Stimulated activated CD4-positive, alpha-beta T cell treated with anti-CD3 and anti-CD28 coated beads, Interleukin-2, amount 100 ng/mL, for 48 hours (primary cell): ENCODE measurements at regions not wholly inside any gene's neighbourhood (a gene's known extent, or its start where the extent isn't known, plus 50 kb on each side); places are given as distances from the start of the nearest gene placed in this dataset.

Experiments used
- DNase-seq, 2 donors: peaks; one replicate each; pipeline ENCODE4 v3.0.0-alpha.2; 2020

DNA sequence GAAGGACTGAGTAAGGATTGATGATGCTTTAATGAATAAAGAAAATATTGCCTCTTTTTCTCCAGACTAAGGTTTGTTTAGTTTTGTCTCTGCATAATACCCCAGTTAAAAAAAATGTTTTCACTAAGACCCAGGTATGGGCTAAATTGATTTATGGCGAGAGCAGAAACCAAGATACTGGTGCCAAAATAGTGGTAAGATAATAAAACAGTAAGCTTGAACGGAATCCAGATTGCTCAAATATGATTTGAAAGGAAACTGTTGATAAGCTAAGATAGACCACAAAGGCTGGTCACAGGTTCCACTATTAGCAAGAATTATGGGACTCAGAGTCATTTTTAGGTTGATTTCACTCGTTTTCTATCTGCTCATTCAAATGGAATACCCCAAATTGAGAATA is 831.2 kb downstream of the EPHA7 start:
- DNase-seq, result no peak

DNA sequence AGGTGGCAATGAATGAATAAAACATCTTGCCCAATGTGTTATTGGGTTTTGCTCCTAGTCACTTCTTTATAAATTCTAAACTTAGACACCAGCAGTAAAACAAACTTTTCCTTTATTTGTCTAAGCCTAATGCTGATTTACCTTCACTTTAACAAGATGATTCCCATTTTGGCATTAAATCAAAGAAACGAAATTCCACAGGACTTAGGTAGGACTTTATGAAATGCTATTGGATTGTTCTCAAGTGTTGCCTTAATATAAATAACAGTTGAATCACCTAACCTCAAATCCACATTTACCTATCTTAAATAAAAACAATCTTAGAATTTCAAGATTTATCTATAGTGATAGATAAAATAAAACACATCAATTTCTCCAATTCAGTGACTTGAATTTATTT is 831.8 kb downstream of the EPHA7 start:
- DNase-seq, result no peak

DNA sequence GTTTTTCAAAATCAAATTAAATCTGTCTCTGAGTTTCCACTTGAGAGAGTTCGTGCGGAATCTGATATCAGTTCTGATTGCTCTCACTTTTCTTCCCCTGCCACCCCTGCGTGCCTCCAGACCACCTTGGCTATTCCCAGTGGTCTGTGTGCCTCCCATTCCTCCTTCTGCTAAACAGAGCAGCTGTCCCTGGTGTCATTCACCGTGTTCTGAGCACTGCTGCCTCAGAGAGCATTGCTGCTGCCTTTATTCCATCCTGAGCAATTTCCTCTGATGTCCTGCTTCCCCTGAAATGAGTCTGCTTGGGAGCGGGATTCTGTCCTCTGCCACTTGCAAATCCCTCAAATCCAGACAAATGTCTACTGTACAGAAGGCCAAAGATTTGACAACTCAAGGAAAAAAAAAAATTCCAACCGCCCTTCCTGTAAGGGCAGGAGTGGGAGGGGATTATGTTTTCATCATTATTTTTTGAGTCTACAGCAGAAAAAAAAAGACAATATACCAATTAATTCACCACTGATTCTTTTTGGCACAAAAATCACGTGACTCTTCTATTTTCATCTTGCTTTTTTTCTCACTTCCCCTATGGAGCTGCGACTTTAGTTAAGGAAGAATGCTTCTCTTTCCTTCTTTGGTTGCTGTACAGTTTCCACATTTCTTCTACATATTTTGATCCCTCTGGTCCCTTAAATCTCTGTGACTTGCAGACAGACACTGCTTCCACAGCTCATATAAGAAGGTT is 833.0 kb downstream of the EPHA7 start:
- no peak for DNase-seq

DNA sequence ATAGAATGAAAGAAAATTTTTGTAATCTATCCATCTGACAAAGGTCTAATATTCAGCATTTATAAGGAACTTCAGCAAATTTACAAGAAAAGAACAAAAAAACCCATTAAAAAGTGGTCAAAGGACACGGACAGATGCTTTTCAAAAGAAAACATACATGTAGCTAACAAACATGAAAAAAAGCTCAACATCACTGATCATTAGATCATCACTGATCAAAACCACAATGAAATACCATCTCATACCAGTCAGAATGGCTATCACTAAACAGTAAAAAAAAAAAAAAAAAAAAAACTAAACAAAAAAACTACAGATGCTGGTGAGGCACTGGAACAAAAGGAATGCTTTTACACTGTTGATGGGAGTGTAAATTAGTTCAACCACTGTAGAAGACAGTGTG is 837.1 kb downstream of the EPHA7 start:
- DNase-seq, result no peak

DNA sequence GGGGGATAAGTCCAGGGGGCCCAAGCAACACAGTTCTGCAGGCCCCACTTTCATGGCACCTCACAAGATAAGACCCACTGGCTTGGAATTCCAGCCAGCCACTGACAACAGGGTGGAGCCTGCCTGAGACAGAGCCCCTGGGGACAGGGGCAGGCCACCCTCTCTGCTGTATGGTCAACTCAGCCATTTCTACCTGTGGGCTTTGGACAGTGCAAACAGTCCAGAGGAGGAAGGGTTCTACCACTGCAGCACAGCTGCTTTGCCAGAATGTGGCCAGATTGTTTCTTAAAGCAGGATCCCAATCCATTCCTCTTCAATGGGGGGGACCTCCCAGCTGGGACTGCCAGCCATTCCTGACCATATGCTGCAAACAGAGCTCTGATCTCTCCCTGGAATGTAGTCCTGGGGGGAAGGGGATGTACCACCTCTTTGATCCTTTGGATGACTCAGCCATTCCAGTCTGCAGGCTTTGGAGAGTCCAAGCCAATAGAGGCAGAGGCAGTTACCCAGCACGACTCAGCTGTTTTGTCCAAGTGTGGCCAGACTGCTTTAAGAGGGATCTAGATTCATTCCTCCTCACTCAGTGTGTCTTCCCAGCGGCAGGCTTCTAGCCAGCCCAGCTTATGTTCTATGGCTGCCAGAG is 842.2 kb downstream of the EPHA7 start:
- DNase-seq, result no peak

DNA sequence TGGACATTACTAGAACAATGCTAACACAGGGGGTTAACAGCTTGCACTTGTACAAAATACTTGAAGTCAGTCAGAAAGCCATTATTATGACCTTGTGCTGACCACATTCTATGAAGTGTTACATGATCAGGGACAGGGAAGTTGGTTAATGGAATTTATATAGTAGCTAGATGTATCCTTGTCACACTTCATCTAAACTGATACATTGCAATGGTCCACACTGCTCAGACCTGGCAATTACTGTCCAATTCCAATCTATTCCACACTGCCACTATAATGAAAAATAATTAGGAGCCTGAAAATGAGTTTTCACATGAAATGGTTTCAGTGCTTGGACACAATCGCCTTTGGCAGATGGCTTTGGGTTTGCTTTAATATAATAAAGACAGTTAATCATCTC is 850.8 kb downstream of the EPHA7 start:
- DNase-seq, result no peak

DNA sequence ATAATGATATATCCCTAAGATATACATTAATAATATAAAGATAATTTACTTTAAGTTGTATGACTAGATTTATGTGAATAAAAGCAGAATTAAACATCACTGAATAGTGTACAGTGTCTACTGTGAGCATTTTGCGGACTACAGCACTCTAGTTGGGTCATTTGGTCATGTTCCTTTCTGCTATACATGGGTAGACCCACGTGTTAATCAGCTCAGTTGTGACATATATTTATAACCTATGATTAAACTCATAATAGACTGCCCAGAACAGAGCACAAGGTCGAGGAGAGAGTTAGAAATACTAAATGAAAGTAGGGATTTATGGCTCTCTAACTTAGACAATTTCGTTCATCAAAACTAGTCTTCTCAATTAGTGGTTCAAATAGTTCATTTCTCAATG is 852.7 kb downstream of the EPHA7 start:
- DNase-seq, result no peak

DNA sequence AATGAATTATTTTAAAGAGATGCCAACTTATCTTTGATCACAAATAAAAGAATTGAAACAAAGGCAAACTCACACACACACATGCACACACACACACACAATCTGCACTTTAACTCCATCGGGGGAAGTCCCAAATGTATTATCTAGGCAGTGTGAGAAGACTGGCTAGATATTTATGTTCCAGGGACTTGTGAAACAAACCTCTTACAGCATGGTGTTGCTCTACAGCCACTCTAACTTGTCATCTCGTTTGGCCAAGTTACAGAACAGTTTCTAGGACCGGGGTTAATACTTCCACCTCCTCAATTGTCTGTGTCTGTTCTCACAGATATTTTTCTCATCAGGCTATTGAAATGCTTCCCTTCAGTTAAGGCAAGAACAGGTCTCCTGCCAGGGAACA is 855.0 kb downstream of the EPHA7 start:
- no peak for DNase-seq

DNA sequence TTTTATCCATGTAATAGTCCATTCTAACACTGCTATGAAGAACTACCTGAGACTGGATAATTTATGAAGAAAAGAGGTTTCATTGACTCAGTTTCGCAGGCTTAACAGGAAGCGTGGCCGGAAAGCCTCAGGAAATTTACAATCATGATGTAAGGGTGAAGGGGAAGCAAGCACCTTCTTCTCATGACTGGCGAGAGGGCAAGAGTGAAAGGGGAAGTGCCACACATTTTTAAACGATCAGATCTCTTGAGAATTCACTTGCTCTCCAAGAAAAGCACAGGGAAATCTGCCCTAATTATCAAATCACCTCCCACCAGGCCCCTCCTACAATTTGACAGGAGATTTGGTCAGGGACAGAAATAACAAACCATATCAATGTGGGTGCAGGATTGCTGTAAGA is 859.7 kb downstream of the EPHA7 start:
- no peak for DNase-seq

DNA sequence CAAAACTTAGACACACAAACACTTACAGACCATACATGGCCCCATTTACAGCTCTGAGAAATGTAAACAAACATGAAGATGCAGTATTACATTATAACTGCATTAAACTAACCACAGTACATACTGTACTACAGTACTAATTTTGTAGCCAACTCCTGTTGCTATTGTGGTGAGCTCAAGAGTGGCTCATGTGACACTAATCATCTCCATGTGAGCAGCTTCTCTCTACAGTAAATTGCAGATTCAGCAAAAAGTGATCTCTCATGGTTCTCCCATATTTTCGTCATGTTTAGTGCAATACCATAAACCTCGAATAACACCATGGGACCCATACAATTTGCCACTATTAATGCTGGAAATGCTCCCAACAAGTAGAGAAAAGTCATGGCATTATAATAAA is 860.4 kb downstream of the EPHA7 start:
- no peak for DNase-seq

DNA sequence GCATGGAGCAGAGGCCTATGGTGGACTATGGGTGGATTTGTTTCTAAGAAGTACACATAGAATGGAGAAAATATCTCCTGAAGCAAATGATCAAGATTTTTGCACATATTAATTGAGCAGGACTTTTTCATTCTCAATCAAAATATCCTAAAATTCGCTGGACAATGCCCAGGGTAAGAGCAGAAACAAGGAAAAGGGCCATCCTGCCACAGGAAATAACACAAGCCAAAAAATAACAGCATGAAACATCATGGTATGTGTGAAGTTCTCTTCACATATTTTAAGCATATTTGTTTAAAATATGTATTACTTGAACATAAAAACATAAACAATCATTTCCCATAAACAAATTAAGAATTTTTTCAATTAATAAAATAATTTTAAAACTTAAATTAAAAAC is 868.9 kb downstream of the EPHA7 start:
- no peak for DNase-seq

DNA sequence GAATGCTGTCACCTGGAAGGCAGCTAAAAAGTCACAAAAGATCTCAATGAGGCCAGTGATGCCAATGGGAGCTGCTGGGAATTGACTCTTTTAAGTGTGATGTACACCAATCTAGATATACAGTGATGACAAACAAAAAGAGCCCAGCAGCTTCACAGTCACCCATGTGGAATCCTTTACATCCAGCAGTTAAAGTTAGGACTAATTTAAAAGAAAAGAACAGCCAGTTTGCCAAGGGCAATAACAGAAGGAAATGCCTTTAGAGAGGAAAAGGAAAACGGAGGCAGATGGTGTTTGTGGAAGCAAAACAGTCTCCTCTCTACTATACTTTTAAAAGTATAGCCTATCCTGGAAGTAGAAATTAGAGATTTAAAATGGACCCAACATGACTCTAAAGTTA is 873.5 kb downstream of the EPHA7 start:
- DNase-seq, result no peak

DNA sequence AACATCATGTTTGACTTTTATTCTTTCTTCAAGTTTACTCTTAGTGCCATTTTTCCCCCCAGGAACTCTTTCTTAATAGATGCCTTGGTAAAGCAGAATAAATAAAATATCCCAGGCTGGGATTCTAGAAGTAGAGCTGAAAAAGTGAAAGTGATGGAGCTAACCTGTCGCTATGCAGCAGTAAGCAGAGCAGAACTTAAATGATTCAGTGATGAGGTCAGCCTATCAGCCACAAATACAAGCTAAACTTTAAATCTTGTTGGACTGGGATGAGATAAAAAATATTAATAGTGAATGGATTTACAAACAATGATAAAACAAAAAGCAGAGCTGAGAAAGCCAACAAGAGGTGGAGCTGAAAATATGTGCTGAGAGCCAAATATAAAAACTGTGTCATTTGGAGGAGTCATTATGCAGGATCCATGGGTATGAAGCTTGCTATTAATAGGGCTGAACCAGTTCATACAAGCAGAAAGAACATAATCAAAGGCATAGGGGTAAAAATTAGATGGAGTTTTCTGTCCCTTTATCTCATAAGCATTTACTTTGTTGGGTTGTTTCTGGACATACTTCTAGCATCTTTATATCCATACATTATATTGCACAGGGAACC is 877.8 kb downstream of the EPHA7 start:
- DNase-seq, result no peak

DNA sequence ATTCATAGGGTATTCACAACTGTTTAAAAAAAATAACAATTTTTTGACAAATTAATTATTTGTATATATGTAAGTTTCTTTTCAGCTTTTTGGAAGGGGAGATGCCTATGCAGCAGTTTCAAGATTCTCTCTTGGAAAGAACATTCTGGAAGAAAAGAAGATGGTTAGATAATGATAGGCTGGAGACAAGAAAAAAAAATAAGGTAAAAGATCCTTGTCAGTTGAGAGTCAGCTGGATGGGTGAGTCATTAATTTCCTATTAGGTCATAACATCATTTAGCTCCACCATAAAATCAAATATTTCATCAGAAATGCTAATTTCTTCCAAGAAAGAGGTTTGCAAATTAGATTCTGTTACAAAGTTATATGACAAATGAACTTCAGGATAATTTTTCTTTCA is 880.4 kb downstream of the EPHA7 start:
- DNase-seq, result no peak

DNA sequence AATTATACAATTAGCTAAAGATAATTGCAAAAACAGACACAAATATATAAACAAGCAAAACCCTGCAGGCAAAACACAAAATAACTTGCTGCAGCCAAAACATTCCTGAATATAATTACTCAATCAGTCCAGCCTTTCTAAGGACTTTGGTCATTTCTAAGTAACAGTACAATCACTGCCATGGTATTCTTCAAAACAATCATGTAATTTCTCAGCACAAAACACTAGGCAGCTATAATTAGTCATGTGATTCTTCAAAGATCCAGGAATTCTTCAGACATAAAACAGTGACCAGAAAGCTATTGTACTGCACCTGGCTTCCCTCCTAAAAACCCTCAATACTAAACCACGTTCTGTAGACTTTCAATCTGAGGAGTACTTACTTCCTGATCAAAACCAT is 881.1 kb downstream of the EPHA7 start:
- DNase-seq, result no peak

DNA sequence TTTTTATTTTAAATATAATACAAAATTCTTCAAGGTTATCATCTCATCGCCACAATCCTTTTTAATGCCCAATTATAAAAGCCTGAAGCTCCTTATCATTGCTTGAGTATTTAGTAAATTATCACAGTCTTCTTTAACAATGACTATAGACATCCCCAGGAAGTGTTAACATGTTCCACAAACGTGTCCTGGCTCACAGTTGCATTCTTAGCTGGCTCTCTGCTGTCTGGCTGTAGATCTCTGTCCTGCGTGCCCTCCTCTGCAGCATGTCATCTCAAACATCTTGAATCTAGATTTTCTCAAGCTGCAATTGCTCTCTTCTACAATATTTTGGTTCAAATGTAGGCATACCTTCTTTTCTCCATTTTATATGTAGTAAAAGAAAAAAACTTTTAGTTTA is 885.2 kb downstream of the EPHA7 start:
- no peak for DNase-seq

DNA sequence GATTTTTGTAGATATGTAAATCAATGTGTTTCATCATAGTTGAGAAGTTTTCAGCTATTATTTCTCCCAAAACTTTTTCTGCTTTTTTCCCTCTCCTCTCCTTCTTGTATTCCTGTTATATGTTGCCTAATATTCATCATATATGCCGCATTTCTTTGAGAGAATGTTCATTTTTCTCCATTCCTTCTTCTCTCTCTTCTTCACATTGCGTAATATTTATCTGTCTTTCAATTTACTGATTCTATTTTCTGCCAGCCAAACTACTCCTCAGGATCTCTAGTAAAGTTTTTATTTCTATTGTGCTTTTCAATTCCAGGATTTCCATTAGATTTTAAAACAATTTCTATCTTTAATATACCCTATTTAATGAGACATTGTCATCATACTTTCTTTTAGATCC is 896.8 kb downstream of the EPHA7 start:
- no peak for DNase-seq

DNA sequence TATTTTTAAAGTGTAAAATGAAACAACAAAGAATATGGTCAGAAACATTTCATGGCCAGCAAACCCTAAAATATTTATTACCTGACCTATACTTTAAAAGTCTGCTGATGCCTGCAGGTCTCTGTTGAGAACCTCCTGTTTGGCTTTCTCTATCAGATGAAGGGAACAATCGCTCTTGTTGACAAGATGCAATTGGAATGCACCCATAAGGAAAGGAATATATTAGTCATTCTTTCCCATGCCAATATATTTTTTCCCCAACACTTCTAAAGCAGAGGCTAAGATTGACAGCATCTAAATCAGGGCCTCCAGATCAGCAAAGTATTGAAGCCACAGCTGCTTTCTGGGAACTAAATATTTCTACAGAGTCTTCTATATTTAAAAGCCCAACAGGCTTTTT is 897.8 kb downstream of the EPHA7 start:
- DNase-seq, result no peak

DNA sequence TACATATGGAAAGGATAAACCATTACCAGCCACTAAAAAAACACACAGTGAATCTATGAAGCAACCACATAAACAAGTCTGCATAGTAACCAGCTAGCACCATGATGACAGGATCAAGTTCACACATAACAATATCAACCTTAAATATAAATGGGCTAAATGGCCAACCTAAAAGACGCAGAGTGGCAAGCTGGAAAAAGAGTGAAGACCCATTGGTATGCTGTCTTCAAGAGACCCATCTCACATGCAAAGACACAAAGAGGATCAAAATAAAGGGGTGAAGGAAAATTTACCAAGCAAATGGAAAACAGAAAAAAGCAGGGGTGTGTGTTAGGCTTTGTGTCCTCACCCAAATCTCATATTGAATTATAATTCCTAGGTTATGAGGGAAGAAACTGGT is 909.2 kb downstream of the EPHA7 start:
- DNase-seq, result no peak

DNA sequence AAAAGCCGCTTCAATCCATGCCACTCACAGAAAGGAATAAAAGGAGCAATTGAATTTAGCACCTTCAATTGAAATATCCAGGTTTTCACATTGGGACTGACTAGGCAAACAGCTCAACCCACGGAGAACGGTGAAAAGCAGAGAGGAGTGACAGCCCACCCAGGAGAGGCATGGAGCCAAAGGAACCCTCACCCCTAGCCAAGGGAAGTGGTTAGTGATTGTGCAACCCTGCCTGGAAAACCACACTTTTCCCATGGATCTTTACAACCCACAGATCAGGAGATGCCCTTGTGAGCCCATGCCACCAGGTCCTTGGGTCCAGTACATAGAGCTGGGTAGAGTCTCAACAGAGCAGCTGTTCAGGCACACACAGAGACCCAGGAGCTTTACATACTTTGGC is 911.8 kb downstream of the EPHA7 start:
- no peak for DNase-seq

DNA sequence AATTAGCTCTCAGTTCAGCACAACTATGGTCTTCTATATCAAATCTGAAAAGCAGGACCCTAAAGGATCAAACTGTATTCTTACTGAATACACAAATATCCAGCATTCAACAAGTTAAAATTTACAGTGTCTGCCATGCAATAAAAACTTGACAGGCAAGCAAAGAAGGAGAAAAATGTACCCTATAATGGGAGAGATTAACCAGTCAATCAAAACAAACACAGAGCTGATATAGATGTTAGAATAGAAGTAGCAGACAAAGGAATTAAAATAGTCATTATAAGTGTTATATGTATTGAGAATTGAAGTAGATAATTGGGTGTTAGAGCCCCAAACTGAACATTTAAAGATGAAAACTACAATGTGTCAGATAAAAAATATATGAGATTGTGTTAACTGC is 914.9 kb downstream of the EPHA7 start:
- DNase-seq, result no peak

DNA sequence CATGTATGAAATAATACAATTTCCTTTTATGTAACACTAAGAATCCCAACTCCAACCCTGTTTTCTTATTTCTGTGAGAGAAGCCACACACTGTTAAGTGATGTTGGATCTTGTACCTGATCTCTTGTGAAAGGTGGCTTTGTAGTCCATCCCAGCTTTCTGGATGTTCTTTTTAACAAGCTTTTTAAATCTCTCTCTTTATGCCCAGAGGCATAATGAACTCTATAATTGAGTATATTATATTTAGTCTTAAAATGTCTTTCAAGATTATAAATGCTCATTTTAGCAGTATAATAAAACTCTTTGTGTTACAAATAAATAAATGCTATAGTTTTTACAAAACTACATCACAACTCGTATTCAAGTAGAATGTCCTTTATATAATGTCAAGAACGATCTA is 922.1 kb downstream of the EPHA7 start:
- no peak for DNase-seq

DNA sequence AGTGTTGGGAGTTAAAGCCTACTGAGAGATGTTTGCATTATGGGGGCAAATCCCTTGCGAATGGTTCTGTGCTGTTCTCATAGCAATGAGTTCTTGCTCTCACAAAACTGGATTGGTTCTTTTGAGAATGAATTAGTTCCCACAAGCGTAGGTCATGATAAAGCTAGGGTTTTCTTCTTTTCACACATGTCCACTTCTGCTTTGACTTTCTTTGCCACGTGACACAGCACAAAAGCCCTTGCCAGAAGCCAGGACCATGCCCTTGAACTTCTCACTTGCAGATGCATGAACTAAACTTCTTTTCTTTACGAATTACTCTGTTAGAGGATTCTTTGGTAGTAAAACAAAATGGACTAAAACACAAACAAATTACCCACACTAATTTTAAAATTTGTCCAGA is 922.8 kb downstream of the EPHA7 start:
- no peak for DNase-seq

DNA sequence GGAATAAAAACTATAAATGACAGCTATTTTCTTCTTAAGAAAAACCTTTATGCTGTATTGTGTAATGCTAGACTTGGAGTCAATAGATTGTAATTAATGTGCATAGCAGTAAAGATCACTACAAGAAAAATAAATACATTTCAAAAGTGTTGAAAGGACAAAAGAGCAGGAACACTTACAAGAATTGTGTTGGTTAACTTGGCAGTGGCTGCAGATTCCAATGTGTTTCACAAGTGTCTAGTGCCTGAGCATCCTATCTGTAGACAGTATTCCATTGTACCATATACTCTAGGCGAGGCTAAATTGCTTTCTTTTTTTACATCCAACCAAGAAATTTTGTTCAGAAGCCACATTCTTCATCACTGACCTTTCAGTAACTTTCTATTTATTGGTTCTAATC is 924.1 kb downstream of the EPHA7 start:
- no peak for DNase-seq

DNA sequence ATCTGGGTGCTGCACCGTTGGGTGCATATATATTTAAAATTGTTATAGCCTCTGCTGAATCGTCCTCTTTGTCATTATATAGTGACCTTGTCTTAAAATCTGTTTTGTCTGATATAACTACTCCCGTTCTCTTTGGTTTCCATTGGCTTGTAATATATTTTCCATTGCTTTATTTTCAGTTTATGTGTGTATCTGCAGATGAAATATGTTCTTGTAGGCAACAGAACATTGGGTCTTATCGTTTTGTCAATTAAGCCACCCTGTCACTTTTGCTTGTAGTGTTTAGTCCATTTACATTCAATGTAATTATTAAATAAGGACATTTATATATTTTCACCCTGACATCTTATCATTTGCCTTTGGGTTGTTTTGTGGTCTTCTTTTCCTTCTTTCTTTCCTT is 933.9 kb downstream of the EPHA7 start:
- no peak for DNase-seq
